SK-N-SH (cell line): ENCODE measurements at regions not wholly inside any gene's neighbourhood (a gene's known extent, or its start where the extent isn't known, plus 50 kb on each side); places are given as distances from the start of the nearest gene placed in this dataset.

Experiments
- POLR2AphosphoS5 ChIP-seq: IDR thresholded peaks from 2 replicates; pipeline ENCODE4 v1.6.1; 2012; ENCODE audit warnings: low read depth, low read length
- USF2 ChIP-seq: fragments of 150-350 bp; IDR thresholded peaks from 2 replicates; pipeline ENCODE4 v1.6.1; 2017; ENCODE audit warnings: antibody characterized with exemption, low read length, low read depth, borderline replicate concordance

- TF ChIP-seq USF2 (no peak), POLR2AphosphoS5 (peak; percentile 64; the same call in 1 of the 2 replicates)
Observed at GRCh38 chr9:22211588-22212360, 202.7 kb upstream of the CDKN2B start.
